IPS-18c (cell line): ENCODE measurements at regions not wholly inside any gene's neighbourhood (a gene's known extent, or its start where the extent isn't known, plus 50 kb on each side); places are given as distances from the start of the nearest gene placed in this dataset.

ENCODE experiments used
- H3K4me3 ChIP-seq: 2 replicates; pipeline ENCODE4 v1.7.0; 2013; ENCODE audit warnings: low read depth, mild to moderate bottlenecking, low read length, moderate library complexity; ENCODE audit not compliant: insufficient read depth
- H3K9me3 ChIP-seq: one replicate; pipeline ENCODE4 v1.6.1; 2013; ENCODE audit warnings: mild to moderate bottlenecking, low read length, moderate library complexity; ENCODE audit not compliant: control insufficient read depth, insufficient read depth

DNA sequence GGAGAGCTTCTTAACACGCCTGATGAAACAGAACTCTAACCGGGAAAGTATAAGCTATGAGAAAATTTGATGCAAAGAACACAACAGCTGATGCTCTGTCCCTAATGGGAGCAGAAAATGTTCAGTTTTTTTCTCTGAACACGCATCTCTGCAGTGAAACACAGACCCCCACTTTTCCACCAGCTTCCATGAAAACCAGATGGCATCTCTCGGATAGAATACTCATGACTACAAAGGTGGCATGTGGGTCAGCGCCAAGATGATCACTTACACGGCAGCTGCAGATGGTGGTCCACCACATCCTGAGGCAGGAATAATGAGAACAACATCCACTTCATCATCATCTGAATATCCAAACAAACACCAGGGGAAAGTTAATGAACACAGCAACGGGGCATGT lies 85.2 kb upstream of the CNR1 start:
- Histone ChIP-seq H3K9me3 (no peaks in the 10 kb centered on the region), H3K4me3 (no peak overlapping the region)

DNA sequence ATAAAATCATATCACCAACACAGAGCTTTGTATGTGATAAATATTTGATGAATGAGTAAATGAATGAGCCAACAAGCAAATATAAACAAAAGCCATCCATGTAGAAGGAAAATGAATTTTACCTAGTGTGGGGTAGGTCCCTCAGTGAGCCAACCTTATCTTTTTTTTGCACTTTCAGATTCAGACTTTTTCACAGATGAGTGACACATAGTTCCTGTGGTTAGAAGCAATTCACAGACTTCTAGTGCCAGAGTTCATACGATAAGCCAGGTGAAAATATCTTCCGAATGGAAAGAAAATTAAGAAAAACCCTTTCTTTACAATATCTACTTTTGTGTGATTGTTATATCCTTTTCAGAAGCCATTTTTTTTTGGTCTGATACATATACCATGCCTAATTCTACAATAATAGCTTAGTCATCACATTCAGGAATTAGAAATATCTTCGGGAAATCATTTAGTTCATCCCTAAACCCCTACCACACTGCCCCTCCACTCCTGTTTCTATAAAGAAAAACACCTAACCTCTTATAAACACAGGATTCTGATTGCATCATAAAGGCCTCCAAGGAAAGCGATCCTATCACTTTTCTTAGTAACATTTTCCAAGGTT lies 82.7 kb upstream of the CNR1 start:
- Histone ChIP-seq H3K4me3 (no peak overlapping the region), H3K9me3 (no peaks in the 10 kb centered on the region)

DNA sequence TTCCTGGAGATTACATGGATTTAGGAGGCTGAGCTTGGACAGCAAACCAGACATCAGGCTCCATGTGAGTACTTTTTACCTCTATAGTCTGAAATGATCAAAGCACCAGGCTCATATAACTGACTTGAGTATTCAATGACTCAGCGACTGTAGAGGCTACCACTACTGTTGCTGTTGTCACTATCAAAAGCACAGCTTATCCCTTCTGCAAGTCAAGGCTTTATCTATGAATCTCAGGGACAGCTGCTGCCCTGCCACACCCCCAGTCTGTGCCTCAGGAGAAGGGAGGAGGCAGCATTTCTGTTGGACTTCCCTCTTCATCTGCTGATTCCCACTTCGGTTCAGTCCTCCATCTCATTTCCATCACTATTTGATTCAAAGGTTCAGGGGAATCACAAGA lies 80.5 kb upstream of the CNR1 start:
- H3K9me3 ChIP-seq = no peaks in the 10 kb centered on the region

DNA sequence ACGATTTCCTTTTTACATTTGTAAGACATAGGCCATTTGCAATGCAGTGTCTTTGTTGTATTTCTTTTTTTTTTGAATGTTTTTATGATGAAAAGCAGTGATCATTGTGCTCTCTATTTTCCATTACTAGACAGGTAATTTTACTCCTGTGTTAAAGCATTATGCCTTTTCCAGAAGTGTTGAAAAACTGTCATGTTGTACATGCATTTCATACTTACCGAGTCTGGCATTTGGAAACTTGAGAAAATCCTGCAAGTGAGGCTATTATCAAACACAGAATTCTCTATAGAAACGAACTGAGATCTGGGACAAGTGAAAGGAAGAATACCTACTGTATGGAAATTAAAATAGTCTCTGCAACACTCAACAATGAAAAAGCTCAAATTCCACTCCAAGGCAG lies 78.6 kb upstream of the CNR1 start:
- H3K9me3 ChIP-seq = no peaks in the 10 kb centered on the region
- H3K4me3 ChIP-seq = no peak overlapping the region

More for the DNA sequence above, 80.5 kb upstream of the CNR1 start:
- H3K4me3 ChIP-seq = no peak overlapping the region

DNA sequence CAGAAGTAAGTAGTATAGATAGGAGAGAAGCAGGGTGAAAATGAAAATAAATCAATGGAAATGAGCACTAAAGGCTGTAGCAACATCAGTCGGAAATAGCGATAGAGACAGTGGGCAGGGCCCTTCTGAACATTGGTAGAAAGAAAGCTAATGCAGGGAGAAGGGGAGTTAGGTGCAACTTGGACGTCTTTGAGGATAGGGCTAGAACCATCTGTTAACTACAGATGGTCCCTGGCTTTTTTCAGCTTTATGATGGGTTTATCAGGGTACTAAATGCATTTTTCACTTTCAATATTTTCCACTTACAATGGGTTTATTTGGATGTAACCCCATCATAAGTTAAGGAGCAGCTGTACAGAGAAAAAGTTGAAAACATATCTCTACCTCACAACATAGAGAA lies 72.8 kb upstream of the CNR1 start:
- Histone ChIP-seq H3K9me3 (no peaks in the 10 kb centered on the region), H3K4me3 (no peak overlapping the region)

DNA sequence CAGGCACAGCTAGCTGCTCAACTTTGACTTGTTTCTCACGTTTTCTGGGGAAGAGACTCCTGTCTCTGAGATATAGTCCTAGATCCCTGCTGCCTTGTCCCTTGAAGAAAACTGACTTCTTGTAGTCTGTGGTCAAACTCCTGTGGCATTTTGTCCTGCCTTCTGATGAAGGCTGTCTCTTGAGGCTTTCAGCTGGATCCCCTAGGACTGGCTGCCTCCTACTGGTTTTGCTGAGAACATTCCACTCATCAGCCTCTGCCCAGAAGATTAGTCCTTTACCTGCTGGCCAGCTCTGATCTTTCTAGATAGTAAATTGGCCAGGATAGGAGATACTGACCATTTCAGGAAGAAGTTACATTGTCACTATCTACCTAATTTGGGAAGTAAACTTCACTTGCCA lies 71.9 kb upstream of the CNR1 start:
- Histone ChIP-seq H3K4me3 (no peak overlapping the region), H3K9me3 (no peaks in the 10 kb centered on the region)

DNA sequence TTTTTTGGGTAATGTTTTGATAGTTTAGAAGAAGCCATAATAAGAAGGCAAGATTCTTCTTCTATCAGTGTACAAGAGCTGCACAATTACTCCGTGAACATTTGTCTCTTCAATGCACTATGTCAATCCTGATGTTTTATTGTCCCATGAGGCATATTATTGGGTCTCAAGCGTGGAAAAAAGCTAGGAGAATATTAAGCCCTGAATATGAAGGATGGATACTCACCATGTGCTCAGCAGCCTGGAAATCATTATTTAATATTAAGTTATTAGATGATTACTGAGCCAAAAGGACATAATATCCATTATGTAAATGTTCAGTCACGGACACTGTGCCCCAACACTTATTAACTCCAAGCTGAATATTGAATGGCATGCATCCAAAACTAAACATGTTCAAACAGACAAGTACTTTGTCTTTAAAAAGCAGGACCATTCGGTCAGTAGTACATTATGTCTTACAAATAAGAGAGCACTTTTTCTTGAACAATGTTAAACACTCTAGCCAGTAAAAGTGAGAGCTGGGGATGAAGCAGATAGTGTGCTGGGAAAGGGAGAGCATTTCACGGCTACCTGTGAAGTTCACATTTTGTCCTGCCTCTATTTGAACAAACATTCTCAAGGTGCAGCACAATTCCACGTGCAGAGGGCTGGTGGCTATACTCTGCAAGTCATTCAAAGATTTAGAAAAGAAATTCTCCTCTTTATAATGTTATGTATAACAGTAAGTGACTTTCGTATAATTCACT lies 70.6 kb upstream of the CNR1 start:
- Histone ChIP-seq H3K9me3 (no peaks in the 10 kb centered on the region), H3K4me3 (no peak overlapping the region)

DNA sequence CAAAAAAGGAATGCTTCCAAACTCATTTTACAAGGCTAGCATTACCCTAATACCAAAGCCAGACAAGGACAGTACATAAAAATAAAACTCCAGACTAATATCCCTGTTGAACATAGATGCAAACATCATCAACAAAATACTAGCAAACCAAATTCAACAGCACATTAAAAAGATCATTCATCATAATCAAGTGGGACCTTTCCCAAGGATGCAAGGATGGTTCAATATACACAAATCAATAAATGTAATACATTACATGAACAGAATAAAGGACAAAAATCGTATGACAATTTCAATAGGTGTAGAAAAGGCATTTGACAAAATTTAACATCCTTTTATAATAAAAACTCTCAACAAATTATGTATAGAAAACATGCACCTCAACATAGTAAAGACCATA lies 66.6 kb upstream of the CNR1 start:
- H3K9me3 ChIP-seq = no peaks in the 10 kb centered on the region
- no peak overlapping the region for H3K4me3 ChIP-seq

DNA sequence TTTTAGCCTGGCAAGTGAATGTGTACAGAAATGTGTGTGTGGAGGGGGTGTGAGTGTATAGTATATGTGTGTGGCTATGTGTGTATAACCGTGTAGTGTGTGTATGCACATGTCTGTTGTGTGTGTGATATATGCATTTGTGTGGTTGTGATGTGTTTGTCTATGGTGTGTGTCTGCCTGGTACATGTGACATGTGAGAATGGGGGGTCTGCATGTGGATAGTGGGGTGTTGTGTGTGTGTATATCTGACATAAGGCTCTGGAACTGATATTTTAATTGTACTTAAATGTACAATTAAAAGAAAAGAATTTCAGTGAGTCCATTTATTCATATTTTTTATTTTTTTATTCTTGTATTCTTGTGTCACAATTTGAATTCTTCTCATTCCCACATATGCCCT lies 57.2 kb upstream of the CNR1 start:
- Histone ChIP-seq H3K4me3 (no peak overlapping the region), H3K9me3 (no peaks in the 10 kb centered on the region)

DNA sequence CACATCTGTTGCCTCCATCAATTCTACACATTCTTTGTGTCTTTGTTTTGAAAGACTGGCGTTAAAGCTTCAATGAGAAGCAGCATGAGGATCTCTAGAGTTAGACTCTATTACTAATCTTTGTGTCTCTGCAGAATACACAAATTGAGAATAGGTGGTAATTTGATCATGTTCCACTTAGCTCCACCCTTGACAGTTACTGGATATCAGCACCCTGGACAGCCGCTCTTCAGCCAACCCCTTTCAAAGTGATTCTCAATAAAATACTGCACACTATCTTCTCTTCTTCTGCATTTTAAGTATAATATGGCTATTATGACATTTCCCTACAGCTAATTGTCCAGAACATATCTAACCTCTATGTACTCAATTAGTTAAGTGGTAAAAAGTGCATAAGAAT lies 54.3 kb upstream of the CNR1 start:
- no peak overlapping the region for H3K4me3 ChIP-seq
- no peaks in the 10 kb centered on the region for H3K9me3 ChIP-seq

DNA sequence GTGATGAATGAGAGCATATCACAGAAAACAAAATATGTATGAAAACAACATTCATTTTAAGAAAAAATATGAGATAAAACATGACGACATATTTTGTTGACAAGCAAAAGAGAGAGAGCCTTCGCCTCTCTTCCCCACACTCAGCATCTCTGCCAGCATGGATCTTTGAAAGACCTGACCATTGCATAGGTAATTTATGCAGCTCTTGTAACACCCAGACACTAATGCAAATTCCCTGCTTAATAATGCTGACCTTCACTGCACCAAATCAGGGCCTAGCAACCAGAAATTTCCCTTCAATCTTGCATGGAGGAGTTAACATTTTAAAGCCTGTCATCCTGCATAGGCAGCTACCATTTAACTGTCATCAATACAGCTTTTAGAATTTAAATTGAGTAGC lies 50.0 kb upstream of the CNR1 start:
- H3K4me3 ChIP-seq = no peak overlapping the region

More for the DNA sequence above, 50.0 kb upstream of the CNR1 start:
- no peaks in the 10 kb centered on the region for H3K9me3 ChIP-seq
